ENCODE measurements at regions not wholly inside any gene's neighbourhood (a gene's known extent, or its start where the extent isn't known, plus 50 kb on each side); places are given as distances from the start of the nearest gene placed in this dataset.

- Histone ChIP-seq H3K79me2 (ENCODE audit: control insufficient read depth, insufficient read depth, low read length) (no peaks in the 10 kb centered on the region), H3K27ac (ENCODE audit: insufficient read depth, low read depth, low read length) (no peak overlapping the region), H3K9ac (replicated peaks; ENCODE audit: extremely low read depth, insufficient read depth, low read length) (no peak overlapping the region), H3K4me1 (ENCODE audit: control insufficient read depth, extremely low read depth, insufficient read depth, low read length) (no peaks in the 10 kb centered on the region), H3K27me3 (ENCODE audit: control insufficient read depth in 2 of 2, insufficient read depth in 2 of 2, low read length in 2 of 2) (no peaks in the 10 kb centered on the region), H2AFZ (ENCODE audit: low read depth, low read length) (no peak overlapping the region), H3K9me3 (replicated peaks; ENCODE audit: control insufficient read depth, insufficient read depth, low read length) (no peaks in the 10 kb centered on the region), H3K4me3 (replicated peaks in 1 of 3; ENCODE audit: insufficient read depth in 1 of 3, low read depth in 1 of 3, low read length in 3 of 3) (no peak overlapping the region), H3K36me3 (ENCODE audit: control insufficient read depth in 2 of 2, extremely low read depth in 1 of 2, insufficient read depth in 2 of 2, low read length in 2 of 2) (no peaks in the 10 kb centered on the region), H3K9me1 (replicated peaks; ENCODE audit: control insufficient read depth, extremely low read depth, insufficient read depth, low read length) (no peaks in the 10 kb centered on the region), H4K20me1 (replicated peaks; ENCODE audit: control insufficient read depth, extremely low read depth, insufficient read depth, low read length) (no peaks in the 10 kb centered on the region), H3K4me2 (ENCODE audit: insufficient read depth, low read length) (no peak overlapping the region)
- FAIRE-seq (no peak), DNase-seq (ENCODE audit: low read depth, low spot score) (no peak)
- dilution Hi-C loops (cut with MboI; ENCODE audit: extremely low pct_ligation_motif_present, low sequenced_read_pairs) = no loop called here
- CTCF ChIA-PET = interaction anchor here (3.3 kb wide), 1 partner anchor 1182 kb away, joined by 28 read pairs; no protein-coding TSS in a partner anchor
- POLR2A ChIA-PET = no interaction called here
- BruUV-seq (replicated peaks) = no TSS peak
- intact Hi-C loops (cut with micrococcal nuclease) = no loop called here
- TF ChIP-seq POLR2A (IDR thresholded peaks at IDR 0.05; ENCODE audit: low read depth, low read length) (no peak), MYC (IDR thresholded peaks at IDR 0.05; ENCODE audit: low read depth, low read length) (no peak), POLR2AphosphoS5 (IDR thresholded peaks at IDR 0.05; ENCODE audit: insufficient read depth, low read depth, low read length) (no peak), FOS (IDR thresholded peaks at IDR 0.05; ENCODE audit: borderline replicate concordance, insufficient read depth, low read length) (no peak), JUN (IDR thresholded peaks at IDR 0.05; ENCODE audit: borderline replicate concordance, insufficient read depth, insufficient read length, low read depth) (no peak), EZH2 (IDR thresholded peaks at IDR 0.05; ENCODE audit: borderline replicate concordance, low read depth, low read length, severe bottlenecking) (no peak), CTCF (IDR thresholded peaks at IDR 0.05; ENCODE audit: extremely low read depth in 1 of 2, insufficient read depth in 1 of 2, low read depth in 1 of 2, low read length in 2 of 2) (no peak), GATA2 (IDR thresholded peaks at IDR 0.05; ENCODE audit: insufficient read depth, insufficient read length, low read depth, low read length) (no peak), MAX (IDR thresholded peaks at IDR 0.05; ENCODE audit: insufficient read depth, insufficient read length) (no peak)
Measured at GRCh38 chr6:9248133-9248532, 812.8 kb upstream of the SLC35B3 start.
